ENCODE measurements at regions not wholly inside any gene's neighbourhood (a gene's known extent, or its start where the extent isn't known, plus 50 kb on each side); places are given as distances from the start of the nearest gene placed in this dataset.
A peak's percentile ranks its signal among the peaks of the same experiment; 100 is the strongest.

- peaks cover 3% of the 10 kb centered on the region for H3K4me1 Mint-ChIP-seq
- H3K27me3 Mint-ChIP-seq (ENCODE audit: low read depth in 3 of 3), result no peaks in the 10 kb centered on the region
- no peak for TF ChIP-seq CTCF (IDR thresholded peaks at IDR 0.05)
- H3K27me3 ChIP-seq (ENCODE audit: control insufficient read depth in 2 of 2, insufficient read depth in 2 of 2, low read length in 2 of 2), result no peaks in the 10 kb centered on the region
- H3K27ac Mint-ChIP-seq, result no peak overlapping the region
- no peaks in the 10 kb centered on the region for H4K20me1 ChIP-seq (ENCODE audit: insufficient read depth, low read length)
- no peaks in the 10 kb centered on the region for H3K36me3 ChIP-seq (replicated peaks in 1 of 2; ENCODE audit: control insufficient read depth in 1 of 2, insufficient read depth in 2 of 2, low read length in 2 of 2)
- no peak overlapping the region for H3K27ac ChIP-seq (ENCODE audit: low read depth in 1 of 2, low read length in 2 of 2)
- H3K9ac ChIP-seq (ENCODE audit: insufficient read depth, low read length, poor library complexity, severe bottlenecking), result no peak overlapping the region
- no peaks in the 10 kb centered on the region for H3K4me1 ChIP-seq (ENCODE audit: control insufficient read depth in 1 of 2, insufficient read depth in 2 of 2, low read length in 2 of 2)
- no peak overlapping the region for H3K4me2 ChIP-seq (replicated peaks; ENCODE audit: extremely low read depth, low read length, poor library complexity, severe bottlenecking)
- peaks cover 0 to 2% (median 0%) of the 10 kb centered on the region in 7 donors for H3K9me3 Mint-ChIP-seq
- no peak for DNase-seq
- no peaks in the 10 kb centered on the region for H3K36me3 Mint-ChIP-seq
- H3K79me2 ChIP-seq (ENCODE audit: insufficient read depth, low read length), result no peaks in the 10 kb centered on the region
- H3K4me3 ChIP-seq (replicated peaks in 1 of 3; ENCODE audit: low read depth in 2 of 3, low read length in 3 of 3), result no peak overlapping the region
- no peak overlapping the region for H3K4me3 Mint-ChIP-seq
- no peak overlapping the region for H2AFZ ChIP-seq (ENCODE audit: insufficient read depth, low read depth, low read length, poor library complexity, severe bottlenecking)
- no peaks in the 10 kb centered on the region for H3K9me3 ChIP-seq (replicated peaks in 1 of 2; ENCODE audit: control insufficient read depth in 1 of 2, insufficient read depth in 1 of 2, low read length in 2 of 2)
- WGBS (ENCODE audit: insufficient coverage), result no CpG with 5 or more reads among the region's 2 CpGs
- intact Hi-C loops (cut with micrococcal nuclease), result loop anchor here (10.0 kb wide), 2 partner anchors 504 to 604 kb away; no protein-coding TSS in a partner anchor
Observed at GRCh38 chr2:160928854-160929301, 231.3 kb upstream of the TANK start.

- Mint-ChIP-seq H3K27me3 (ENCODE audit: low read depth in 3 of 3) (no peaks in the 10 kb centered on the region), H3K36me3 (no peaks in the 10 kb centered on the region), H3K9me3 (peaks cover 0 to 2% (median 0%) of the 10 kb centered on the region in 7 donors), H3K4me1 (peaks cover 3% of the 10 kb centered on the region), H3K27ac (no peak overlapping the region), H3K4me3 (no peak overlapping the region)
- Histone ChIP-seq H3K4me3 (replicated peaks in 1 of 3; ENCODE audit: low read depth in 2 of 3, low read length in 3 of 3) (no peak overlapping the region), H3K27ac (ENCODE audit: low read depth in 1 of 2, low read length in 2 of 2) (no peak overlapping the region), H4K20me1 (ENCODE audit: insufficient read depth, low read length) (no peaks in the 10 kb centered on the region), H3K4me1 (ENCODE audit: control insufficient read depth in 1 of 2, insufficient read depth in 2 of 2, low read length in 2 of 2) (no peaks in the 10 kb centered on the region), H3K9ac (ENCODE audit: insufficient read depth, low read length, poor library complexity, severe bottlenecking) (no peak overlapping the region), H2AFZ (ENCODE audit: insufficient read depth, low read depth, low read length, poor library complexity, severe bottlenecking) (peak overlapping the region; percentile 40), H3K9me3 (replicated peaks in 1 of 2; ENCODE audit: control insufficient read depth in 1 of 2, insufficient read depth in 1 of 2, low read length in 2 of 2) (no peaks in the 10 kb centered on the region), H3K36me3 (replicated peaks in 1 of 2; ENCODE audit: control insufficient read depth in 1 of 2, insufficient read depth in 2 of 2, low read length in 2 of 2) (no peaks in the 10 kb centered on the region), H3K79me2 (ENCODE audit: insufficient read depth, low read length) (no peaks in the 10 kb centered on the region), H3K27me3 (ENCODE audit: control insufficient read depth in 2 of 2, insufficient read depth in 2 of 2, low read length in 2 of 2) (no peaks in the 10 kb centered on the region), H3K4me2 (replicated peaks; ENCODE audit: extremely low read depth, low read length, poor library complexity, severe bottlenecking) (no peak overlapping the region)
- WGBS (ENCODE audit: insufficient coverage), result 0% methylated on average over 1 of the region's 6 CpGs
- intact Hi-C loops (cut with micrococcal nuclease), result no loop called here
- no peak for TF ChIP-seq CTCF (IDR thresholded peaks at IDR 0.05)
- peak in 1 of 3 donors; percentile 2 for DNase-seq
Observed at GRCh38 chr2:160931531-160931930, 228.7 kb upstream of the TANK start.

Measured in CD14-positive monocyte (primary cell).